Dermis blood vessel endothelial cell (primary cell): ENCODE measurements at regions not wholly inside any gene's neighbourhood (a gene's known extent, or its start where the extent isn't known, plus 50 kb on each side); places are given as distances from the start of the nearest gene placed in this dataset.
"Not testable (repeated sequence)": the region's sequence is repeated elsewhere in the genome, so short reads cannot be mapped to it uniquely, and the experiment has no call there.

ENCODE experiments used
- DNase-seq: peaks from one replicate; pipeline ENCODE4 v3.0.0; 2010

DNA sequence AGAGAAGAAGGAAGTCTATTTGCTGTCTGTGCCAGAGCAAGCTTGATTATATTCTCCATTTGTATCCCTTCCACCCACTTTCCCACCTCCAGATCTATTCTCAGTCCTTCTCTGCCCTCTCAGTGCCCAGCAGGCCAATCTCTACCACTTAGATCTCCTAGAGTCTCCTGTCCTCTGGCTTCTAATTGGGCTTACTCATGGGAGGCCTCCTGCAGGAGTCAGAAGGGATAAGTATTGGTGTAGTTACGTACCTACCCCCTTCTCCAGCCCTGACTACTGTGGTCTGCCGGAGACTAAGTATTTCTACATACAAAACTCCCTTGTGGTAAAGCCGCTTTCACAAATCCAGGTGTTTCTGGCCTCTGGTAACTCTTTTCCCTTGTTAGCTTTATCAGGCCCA lies 221.2 kb downstream of the PTGER3 start:
- DNase-seq, result no peak

DNA sequence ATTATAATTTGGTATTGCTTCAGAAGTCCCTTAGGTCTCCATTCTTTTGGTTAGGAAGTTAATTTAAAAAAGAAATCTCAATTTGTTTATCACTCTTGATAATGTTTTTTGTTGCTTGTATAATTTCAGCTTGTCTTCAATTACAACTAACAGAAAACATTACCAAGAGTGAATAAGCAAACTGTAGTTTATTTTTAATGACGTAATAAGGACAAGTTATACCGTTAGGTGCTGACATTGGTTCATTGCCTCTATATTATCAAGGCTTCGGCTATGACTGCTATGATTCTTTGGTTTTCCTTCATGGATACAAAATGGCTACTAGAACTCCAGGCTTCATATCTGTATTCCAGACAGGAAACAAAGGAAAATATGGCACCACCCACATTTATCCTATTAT lies 220.6 kb downstream of the PTGER3 start:
- no peak for DNase-seq

- no peak for DNase-seq
These were observed 219.4 kb downstream of the PTGER3 start for GRCh38 chr1:70828177-70828576.

- not testable (repeated sequence) for DNase-seq
These were observed 213.3 kb downstream of the PTGER3 start for GRCh38 chr1:70834365-70834764.

- DNase-seq, result no peak
These were observed 211.2 kb downstream of the PTGER3 start for GRCh38 chr1:70836456-70836855.

GRCh38 chr1:70840260-70840953 lies 207.2 kb downstream of the PTGER3 start:
- no peak for DNase-seq

- DNase-seq, result no peak
These were observed 205.1 kb downstream of the PTGER3 start for GRCh38 chr1:70842562-70842961.

DNA sequence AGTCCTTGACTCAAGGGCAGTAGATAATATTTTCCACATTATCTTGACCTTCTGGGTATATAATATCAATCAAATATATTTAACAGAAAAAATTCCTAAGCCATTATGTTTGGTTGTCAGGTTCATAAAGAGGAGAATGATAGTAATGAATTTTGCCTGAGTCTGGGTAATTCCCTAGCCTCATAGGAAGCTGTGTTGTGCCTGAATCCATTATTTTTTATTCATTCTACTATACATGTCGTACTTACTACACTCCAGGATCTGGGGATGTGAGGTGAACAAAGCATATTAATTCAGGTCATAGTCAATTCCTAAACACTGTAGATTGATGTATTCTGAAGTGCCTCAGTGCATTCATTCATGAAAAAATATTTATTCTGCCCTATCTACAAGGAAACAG lies 204.2 kb downstream of the PTGER3 start:
- DNase-seq, result no peak

DNA sequence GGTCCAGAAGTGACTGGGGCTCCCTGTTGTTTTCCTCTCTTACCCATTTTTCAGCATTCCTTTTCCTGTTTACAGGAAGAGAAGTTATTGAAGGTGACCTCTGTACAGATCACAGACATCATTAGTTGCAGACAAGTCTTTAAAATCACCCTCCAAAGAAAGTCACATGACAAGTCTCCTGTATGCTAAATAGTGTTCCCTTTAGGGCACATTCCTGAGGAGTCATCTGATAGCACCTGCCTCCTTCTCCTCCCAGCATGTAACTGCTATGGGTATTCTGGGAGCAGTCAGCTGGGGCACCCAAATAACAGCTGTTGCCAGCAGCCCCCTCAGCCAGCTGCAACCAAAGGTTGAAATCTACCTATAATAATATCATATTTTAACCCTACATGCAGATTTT lies 200.6 kb downstream of the PTGER3 start:
- DNase-seq, result no peak

DNA sequence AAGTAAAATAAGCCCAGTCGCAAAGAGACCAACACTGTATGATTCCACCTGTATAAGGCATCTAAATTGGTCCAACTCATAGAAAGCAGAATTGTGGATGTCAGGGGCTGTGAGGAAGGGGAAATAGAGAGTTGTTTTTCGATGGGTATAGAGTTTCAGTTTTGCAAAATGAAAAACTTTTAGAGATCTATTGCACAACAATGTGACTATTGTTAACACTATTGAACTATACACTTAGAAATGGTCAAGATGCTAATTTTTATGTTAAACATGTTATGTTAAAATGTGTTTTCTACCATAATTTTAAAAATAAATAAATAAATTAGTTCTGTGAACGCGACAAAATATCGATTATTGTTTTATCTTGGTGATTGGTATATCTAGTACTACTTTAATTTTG lies 192.4 kb downstream of the PTGER3 start:
- DNase-seq, result no peak

GRCh38 chr1:70856201-70856600 lies 191.4 kb downstream of the PTGER3 start:
- no peak for DNase-seq

GRCh38 chr1:70863239-70863638 lies 184.4 kb downstream of the PTGER3 start:
- no peak for DNase-seq

DNA sequence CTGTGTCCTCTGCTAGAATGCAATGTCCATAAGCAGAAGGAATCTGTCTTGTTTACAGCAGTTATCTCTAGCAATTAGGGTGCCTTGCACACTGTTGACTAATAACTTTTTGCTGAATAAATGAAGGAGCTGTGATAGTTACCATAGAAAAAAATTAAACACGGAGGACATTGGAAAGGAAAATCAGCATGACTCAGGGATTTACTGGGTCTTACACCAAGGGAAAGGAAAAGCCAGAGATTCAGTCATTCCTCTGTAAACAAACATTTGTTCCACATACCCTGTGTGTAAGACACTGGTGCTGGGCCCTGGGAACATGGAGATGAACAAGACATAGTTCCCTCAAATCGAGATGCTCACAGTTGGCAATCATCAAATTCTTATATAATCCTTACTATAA lies 183.3 kb downstream of the PTGER3 start:
- no peak for DNase-seq

DNA sequence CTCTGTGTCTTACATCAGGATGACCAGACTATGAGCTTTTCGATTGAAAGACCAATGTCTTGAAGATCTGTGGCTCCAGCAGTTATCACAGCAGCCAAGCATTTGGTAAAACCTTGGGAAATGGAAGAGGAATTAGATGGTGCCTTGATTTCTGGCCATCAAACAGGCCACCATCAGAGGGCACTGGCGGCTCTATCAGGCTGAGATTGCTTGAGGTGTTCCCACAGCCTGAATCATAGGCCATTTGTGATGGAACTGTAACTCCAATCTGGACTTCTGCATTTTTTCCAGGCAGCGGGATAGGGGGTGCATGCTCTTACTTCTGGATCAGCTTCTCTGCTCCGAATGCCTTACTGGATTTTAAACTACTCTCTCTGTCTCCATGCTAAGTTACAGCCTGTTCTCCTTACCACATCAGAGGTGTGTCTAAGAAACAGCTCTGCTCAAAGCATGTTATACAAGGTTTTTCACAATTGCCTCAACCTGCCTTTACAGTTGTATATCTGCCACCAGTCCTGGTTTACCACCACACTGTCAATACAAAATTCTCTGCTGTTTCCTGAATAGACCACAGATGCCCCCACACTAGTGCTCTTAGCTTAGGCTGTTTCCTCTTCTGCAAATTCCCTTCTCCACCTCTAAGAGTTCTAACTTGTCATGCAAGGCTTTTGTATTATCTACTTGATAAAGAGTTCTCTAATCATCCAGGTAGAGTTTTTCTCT lies 180.9 kb downstream of the PTGER3 start:
- DNase-seq, result no peak

GRCh38 chr1:70871790-70872189 lies 175.8 kb downstream of the PTGER3 start:
- no peak for DNase-seq

DNA sequence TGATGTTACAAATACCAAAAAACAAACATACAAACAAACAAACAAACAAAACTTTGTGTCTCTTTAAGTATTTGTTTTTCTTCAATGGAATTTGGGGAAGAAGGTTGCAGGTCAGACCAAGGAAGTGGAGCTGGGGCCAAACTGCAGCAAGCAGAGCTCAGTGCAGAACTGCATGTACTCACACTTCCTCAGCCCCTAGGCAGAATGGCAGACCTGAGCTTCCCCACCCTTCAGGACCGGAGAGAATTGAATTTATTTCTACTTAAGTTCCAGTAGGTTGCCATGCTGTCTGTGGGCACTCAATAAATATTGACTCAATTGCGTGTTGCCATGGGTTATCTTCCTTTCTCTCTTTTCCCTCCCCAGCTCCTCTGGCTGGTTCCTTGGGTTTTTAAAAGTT lies 173.6 kb downstream of the PTGER3 start:
- DNase-seq, result no peak

DNA sequence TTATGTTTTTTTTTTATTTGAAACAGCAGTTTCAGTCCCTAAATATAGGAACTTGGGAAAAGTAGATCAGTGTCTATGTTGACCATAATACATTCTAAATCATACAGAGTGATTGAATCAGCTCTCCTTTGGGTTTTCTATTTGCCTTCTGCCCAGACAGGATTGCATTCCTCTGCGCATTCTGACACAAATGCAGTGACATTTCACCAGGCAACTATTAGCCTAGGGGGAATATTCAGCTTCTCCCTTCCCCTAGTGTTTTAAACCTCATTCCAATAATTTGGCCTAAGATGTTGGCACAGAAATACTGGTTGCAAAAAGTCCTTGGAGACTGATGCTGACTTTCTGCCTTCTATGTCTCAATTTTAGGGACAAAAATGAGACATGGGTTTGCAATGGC lies 172.8 kb downstream of the PTGER3 start:
- no peak for DNase-seq

GRCh38 chr1:70877343-70877742 lies 170.3 kb downstream of the PTGER3 start:
- no peak for DNase-seq

GRCh38 chr1:70887936-70888335 lies 159.7 kb downstream of the PTGER3 start:
- no peak for DNase-seq

DNA sequence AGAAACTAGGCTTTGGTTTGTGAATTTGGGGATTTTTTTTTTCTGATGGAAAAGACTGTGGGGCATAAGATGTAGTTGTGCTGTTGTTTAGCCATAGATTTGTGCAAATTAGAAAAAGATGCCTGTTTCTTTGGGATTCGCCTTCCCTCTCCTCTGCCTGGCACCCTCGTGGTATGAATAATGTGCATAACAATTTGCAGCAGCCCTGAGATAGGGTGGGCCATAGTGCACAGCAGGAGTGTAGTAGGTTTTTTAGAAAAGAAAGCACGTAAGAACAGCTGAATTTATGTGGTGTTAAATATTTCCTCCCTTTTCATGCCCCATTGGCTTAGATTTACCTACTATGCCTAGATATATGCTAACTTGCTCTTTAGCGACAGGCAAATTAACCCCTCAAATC lies 158.9 kb downstream of the PTGER3 start:
- no peak for DNase-seq

- DNase-seq, result no peak
These were observed 157.2 kb downstream of the PTGER3 start for GRCh38 chr1:70890408-70890807.

GRCh38 chr1:70891051-70891843 lies 156.4 kb downstream of the PTGER3 start:
- no peak for DNase-seq

DNA sequence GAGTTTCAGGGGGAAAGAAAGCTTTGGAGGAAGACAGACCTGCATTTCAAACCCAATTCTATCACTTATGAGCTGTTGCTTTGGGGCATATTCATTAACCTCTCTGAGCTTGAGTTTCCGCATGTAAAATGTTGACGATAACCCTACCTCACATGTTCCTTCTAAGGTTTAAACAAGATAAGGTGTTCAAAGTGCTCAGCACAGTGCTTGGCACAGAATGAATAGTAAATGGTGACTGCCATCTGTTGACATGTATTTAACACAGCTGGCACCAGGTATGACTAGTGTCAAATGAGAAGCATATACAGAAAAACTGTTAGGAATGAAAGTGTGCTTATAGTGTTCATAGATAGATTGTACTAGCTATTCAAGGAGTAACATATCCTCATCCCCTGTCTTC lies 155.5 kb downstream of the PTGER3 start:
- DNase-seq, result no peak

- no peak for DNase-seq
These were observed 154.7 kb downstream of the PTGER3 start for GRCh38 chr1:70892930-70893329.
